Rectal smooth muscle tissue (tissue), 1 donor: ENCODE measurements at regions not wholly inside any gene's neighbourhood (a gene's known extent, or its start where the extent isn't known, plus 50 kb on each side); places are given as distances from the start of the nearest gene placed in this dataset.
A peak's percentile ranks its signal among the peaks of the same experiment; 100 is the strongest.
"Not testable (repeated sequence)": the region's sequence is repeated elsewhere in the genome, so short reads cannot be mapped to it uniquely, and the experiment has no call there.

Experiments
- H3K27ac ChIP-seq: one replicate; pipeline ENCODE4 v1.7.0; 2013; ENCODE audit warnings: low read depth, low read length, inconsistent platforms
- H3K27me3 ChIP-seq: one replicate; pipeline ENCODE4 v1.7.0; 2013; ENCODE audit warnings: low read length; ENCODE audit not compliant: control insufficient read depth, insufficient read depth
- H3K36me3 ChIP-seq: one replicate; pipeline ENCODE4 v1.7.0; 2013; ENCODE audit warnings: low read length; ENCODE audit not compliant: control insufficient read depth, insufficient read depth
- H3K4me1 ChIP-seq: one replicate; pipeline ENCODE4 v1.7.0; 2013; ENCODE audit warnings: low read length; ENCODE audit not compliant: control insufficient read depth, insufficient read depth
- H3K4me3 ChIP-seq: one replicate; pipeline ENCODE4 v1.7.0; 2013; ENCODE audit warnings: low read length
- H3K9ac ChIP-seq: one replicate; pipeline ENCODE4 v1.7.0; 2013; ENCODE audit warnings: low read length

DNA sequence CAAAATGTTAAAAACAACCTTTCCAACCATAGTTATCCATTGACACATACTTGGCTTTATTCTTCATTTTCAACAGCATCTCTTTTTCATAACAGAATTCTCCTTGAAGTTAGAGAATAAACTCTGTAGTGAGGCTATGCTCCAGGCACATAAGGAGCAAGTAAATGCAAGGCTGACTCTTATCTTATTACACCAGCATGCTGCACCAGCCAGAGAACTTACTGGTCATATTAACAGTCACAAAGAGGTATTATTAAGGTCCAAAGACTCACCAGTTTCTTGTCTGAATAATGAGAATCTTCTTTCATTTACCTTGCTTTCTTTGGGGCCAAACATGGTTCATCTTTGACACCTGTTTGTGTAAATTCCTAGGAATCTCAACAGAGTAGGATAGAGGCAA is 71.3 kb upstream of the IVNS1ABP start:
- no peak overlapping the region for H3K9ac ChIP-seq
- H3K36me3 ChIP-seq, result no peaks in the 10 kb centered on the region
- no peaks in the 10 kb centered on the region for H3K27me3 ChIP-seq
- H3K27ac ChIP-seq, result no peak overlapping the region
- no peaks in the 10 kb centered on the region for H3K4me1 ChIP-seq
- H3K4me3 ChIP-seq, result no peak overlapping the region

DNA sequence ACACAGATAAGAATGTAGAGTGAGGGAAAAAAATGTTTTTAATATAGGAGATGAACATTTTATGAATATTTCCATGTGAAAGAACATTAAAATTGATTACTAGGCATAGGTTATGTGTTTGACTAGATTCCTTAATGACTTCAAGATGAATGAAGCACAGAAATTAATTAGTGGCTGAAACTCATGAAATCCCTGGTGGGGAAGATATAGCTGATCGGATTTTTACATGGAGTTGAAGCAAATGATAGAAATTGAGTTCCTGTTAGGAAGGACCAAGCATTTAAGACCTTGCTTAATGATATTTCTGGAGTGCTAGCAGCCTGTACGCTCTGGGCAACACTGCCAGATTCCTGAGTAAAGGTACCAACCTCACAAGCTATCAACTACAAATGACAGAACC is 68.9 kb upstream of the IVNS1ABP start:
- H3K27ac ChIP-seq, result no peak overlapping the region
- H3K36me3 ChIP-seq, result no peaks in the 10 kb centered on the region
- H3K4me3 ChIP-seq, result no peak overlapping the region
- H3K4me1 ChIP-seq, result no peaks in the 10 kb centered on the region
- H3K9ac ChIP-seq, result no peak overlapping the region
- no peaks in the 10 kb centered on the region for H3K27me3 ChIP-seq

DNA sequence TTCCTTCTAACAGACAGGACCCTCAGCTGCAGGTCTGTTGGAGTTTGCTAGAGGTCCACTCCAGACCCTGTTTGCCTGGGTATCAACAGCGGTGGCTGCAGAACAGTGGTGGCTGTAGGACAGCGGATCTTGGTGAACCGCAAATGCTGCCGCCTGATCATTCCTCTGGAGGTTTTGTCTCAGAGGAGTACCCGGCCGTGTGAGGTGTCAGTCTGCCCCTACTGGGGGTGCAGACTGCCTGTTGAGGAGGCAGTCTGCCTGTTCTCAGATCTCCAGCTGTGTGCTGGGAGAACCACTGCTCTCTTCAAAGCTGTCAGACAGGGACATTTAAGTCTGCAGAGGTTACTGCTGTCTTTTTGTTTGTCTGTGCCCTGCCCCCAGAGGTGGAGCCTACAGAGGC is 66.8 kb upstream of the IVNS1ABP start:
- not testable (repeated sequence) for H3K9ac ChIP-seq, H3K27ac ChIP-seq, H3K4me3 ChIP-seq, H3K36me3 ChIP-seq, H3K27me3 ChIP-seq, H3K4me1 ChIP-seq

DNA sequence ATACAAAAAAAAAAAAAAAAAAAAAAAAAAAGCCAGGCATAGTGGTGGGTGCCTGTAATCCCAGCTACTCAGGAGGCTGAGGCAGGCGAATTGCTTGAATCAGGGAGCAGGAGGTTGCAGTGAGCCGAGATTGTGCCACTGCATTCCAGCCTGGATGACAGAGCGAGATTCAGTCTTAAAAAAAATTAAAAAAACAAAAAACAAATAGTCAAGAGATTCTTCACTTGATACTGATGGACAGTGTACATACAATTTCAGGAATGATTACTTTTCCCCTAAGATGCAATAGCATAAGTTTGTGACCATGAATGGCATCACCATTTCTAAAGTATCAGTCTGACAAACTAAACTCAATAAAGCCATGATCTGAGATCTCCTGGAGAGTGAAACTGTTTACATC is 60.8 kb upstream of the IVNS1ABP start:
- Histone ChIP-seq H3K9ac (no peak overlapping the region), H3K36me3 (no peaks in the 10 kb centered on the region), H3K4me3 (no peak overlapping the region), H3K27me3 (no peaks in the 10 kb centered on the region), H3K27ac (no peak overlapping the region), H3K4me1 (no peaks in the 10 kb centered on the region)

DNA sequence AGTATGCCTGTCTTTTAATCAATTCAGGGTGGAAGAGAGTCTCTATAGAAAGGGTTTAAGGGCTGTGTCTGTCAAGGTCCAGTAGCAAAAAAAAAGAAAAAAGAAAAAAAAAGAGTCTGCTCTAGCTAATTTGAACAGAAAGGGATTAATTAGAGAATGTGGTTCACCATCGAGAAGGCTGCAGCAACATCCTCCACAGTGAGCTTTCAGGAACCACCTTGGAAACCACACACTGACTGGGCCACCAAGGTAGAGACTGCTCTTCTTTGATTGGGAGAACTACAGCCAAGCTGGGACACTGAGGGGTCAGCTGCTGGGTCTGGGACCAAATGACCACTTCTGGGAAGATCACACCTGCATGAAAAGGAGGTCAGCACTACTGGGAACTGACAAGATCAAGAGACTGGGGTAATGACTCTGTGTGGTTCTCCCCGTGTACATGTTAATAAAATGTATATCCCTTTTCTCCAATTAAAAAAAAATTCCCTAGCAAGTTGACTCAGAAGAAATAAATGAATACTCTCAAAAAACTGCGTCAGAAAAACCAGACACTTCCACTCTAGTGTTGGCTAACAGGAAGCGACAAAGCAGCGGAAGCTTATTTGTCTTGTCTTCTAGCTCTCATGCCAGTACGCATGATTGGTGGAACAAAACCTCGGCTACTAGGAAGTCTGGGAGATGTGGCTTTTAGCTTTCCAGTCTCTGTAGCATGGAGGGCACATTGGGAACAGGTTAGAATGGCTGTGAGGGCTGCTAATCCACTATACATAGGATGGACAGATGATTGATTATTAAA is 60.0 kb upstream of the IVNS1ABP start:
- no peaks in the 10 kb centered on the region for H3K36me3 ChIP-seq
- H3K9ac ChIP-seq, result no peak overlapping the region
- H3K27me3 ChIP-seq, result no peaks in the 10 kb centered on the region
- H3K4me1 ChIP-seq, result no peaks in the 10 kb centered on the region
- peak overlapping the region; percentile 3 for H3K27ac ChIP-seq
- H3K4me3 ChIP-seq, result no peak overlapping the region

DNA sequence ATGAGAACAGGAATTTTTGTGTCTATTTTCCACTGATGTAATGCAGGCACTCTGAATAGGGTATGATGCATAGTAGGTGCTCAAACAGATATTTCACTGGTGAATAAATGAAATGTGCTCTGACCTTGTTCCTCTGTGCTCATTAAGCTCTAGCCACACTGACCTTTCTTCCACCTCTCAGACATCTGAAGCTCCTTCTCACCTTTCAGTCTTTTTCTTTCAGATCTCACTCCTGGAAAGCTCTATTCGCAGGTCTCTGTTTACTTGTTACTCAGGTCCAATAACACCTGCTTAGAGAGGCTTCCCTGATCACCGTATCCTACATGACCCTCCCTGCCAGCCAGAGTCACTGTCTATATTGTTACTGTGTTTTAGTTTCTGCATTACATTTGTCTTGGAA is 59.2 kb upstream of the IVNS1ABP start:
- Histone ChIP-seq H3K36me3 (no peaks in the 10 kb centered on the region), H3K4me3 (no peak overlapping the region), H3K27ac (no peak overlapping the region), H3K4me1 (no peaks in the 10 kb centered on the region), H3K27me3 (no peaks in the 10 kb centered on the region), H3K9ac (no peak overlapping the region)

DNA sequence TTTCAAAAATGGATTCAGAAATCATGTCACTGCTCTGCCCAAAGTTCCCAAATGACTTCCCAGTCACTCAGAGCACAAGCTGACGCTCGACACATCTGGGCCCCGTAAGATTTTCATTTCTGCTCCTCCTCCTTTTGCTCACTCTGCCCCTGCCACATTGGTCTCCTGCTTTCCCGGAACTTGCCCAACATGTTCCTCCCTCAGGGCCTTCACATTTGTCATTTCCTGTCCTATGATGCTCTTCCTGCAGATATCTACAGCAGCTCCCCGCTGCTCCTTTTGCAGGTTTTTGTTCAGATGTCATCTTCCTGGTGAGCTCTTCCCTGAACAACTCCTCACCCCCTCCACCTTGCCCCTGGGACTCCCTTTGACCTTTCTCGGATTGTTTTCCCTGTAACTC is 58.5 kb upstream of the IVNS1ABP start:
- no peak overlapping the region for H3K4me3 ChIP-seq
- H3K27ac ChIP-seq, result no peak overlapping the region
- H3K27me3 ChIP-seq, result no peaks in the 10 kb centered on the region
- H3K9ac ChIP-seq, result no peak overlapping the region
- H3K36me3 ChIP-seq, result no peaks in the 10 kb centered on the region
- no peaks in the 10 kb centered on the region for H3K4me1 ChIP-seq

DNA sequence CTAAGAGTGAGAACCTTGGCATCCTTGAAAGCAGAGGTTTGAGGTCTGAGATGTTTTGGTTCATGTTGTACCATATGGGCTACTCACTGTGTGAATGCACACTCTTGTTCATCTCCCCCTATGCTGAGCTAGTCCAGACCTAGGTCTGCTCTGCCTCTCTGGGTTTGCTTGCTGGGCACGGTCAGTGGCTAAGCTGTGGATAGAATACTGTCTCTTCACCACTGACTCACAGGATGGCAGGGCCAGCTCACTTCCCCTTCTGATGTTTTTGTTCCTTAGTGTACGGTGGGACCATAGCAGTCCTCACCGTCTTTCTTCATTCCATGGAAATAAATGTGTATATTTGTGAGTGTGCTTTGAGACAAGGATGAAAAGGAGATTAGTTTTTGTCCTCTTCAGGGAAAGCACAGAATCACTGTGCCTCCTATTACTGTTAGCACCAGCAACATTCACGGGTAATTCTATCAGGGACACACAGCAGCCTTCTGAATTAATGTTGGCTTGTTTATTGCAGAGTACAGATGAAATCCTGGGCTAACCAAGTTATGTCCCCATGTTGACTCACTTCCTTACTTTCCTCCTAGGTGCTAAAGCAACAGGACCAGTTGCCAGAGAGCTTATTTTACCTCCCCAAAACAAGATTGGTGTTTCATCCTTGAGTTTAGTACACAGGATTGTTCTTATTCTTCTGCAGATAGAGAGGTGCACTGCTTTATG is 56.9 kb upstream of the IVNS1ABP start:
- H3K27me3 ChIP-seq, result no peaks in the 10 kb centered on the region
- no peaks in the 10 kb centered on the region for H3K36me3 ChIP-seq
- H3K4me3 ChIP-seq, result no peak overlapping the region
- no peak overlapping the region for H3K9ac ChIP-seq
- no peaks in the 10 kb centered on the region for H3K4me1 ChIP-seq
- no peak overlapping the region for H3K27ac ChIP-seq

DNA sequence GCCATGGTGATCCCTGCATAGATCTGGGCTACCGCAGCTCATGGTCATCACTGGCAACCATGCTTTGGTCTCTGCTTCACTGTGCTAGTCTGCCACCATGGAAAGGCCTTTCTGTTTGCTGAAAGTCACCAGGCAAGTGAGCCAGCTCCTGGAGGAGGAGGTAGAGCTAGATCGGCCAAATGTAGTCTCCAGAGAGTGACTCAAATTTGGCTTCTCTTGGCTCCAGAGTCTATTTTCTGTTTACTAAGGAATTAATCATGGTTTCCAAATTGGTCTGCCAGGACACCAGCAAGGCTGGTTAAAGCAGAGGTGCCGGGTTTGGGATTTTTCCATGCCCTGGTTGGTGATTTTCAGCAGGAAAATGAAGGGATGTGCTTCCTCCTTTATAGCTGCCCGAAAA is 52.7 kb upstream of the IVNS1ABP start:
- H3K36me3 ChIP-seq, result no peaks in the 10 kb centered on the region

DNA sequence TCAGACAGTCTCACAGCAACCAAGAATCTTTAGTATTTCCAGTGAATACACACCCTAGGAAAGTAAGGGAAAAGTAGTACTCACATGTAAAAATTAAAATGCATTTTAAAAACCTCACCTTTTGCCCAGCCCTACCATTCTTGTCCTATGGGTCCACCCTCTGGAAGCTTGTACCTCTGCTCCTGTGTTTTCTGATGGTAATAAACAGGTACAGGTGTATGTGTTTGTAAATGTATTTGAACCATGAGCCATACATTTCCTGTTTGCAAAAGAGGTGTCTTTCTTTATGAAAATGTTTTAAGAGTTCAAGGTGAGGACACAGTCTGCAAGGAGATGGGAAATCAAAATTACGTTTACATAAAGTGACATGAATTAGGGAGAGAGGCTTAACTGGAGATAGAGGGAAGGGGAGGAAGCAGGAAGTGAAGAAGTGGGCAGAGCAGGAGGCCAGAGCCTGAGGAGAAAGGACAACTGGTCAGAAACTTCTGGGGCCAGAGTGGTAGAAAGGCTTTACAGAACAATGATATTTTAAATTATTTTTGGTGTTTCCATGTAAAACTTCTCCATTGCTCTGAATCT is 52.0 kb upstream of the IVNS1ABP start:
- Histone ChIP-seq H3K9ac (no peak overlapping the region), H3K4me1 (no peaks in the 10 kb centered on the region), H3K36me3 (no peaks in the 10 kb centered on the region), H3K27ac (no peak overlapping the region), H3K27me3 (no peaks in the 10 kb centered on the region), H3K4me3 (no peak overlapping the region)

More for the DNA sequence above, 52.7 kb upstream of the IVNS1ABP start:
- Histone ChIP-seq H3K4me1 (no peaks in the 10 kb centered on the region), H3K27ac (no peak overlapping the region), H3K4me3 (no peak overlapping the region), H3K9ac (no peak overlapping the region), H3K27me3 (no peaks in the 10 kb centered on the region)

DNA sequence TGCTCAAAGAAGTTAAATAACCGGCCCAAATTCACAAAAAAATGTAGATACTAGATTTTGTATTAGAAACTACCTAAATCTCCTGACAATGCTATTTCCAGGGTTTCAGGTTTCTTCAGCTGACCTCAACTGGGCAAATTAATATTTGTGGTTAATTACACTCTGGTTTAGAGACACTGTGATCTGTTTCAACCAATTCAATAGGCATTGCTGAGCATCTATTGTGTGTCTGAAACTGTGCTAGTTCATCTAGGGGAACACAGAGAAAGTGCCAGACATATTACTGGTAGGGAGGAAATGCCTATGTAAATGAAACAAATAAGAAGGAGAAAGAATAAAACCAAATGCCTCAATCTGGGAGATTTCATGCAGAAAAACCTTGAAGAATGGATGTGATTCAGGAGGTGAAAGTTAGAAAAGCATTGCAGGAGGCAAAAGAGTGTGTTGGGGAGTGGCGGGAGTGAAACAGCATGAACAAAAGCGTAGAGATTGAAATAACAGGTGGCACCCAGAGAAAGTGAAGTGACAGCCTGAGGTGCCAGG is 51.3 kb upstream of the IVNS1ABP start:
- no peaks in the 10 kb centered on the region for H3K4me1 ChIP-seq
- no peaks in the 10 kb centered on the region for H3K36me3 ChIP-seq
- no peak overlapping the region for H3K9ac ChIP-seq
- H3K4me3 ChIP-seq, result no peak overlapping the region
- H3K27me3 ChIP-seq, result no peaks in the 10 kb centered on the region
- no peak overlapping the region for H3K27ac ChIP-seq

DNA sequence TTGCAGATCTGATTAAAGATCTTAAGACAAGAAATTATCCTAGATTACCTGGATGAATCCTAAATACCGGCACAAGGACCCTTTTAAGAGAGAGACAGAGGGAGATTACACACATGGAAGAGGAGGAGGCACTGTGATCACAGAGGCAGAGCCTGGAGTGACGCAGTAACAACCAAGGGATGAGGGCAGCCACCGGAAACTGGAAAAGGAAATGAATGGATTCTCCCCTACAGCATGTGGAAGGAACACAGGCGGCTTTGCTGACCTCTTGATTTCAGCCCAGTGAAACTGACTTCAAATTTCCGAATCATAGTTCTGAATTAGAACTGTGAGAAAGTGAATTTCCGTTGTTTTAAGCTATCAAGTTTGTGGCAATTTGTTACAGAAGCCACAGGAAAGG is 50.2 kb upstream of the IVNS1ABP start:
- Histone ChIP-seq H3K4me3 (no peak overlapping the region), H3K9ac (no peak overlapping the region), H3K27ac (no peak overlapping the region), H3K27me3 (no peaks in the 10 kb centered on the region), H3K4me1 (no peaks in the 10 kb centered on the region), H3K36me3 (no peaks in the 10 kb centered on the region)
